PC-9 (cell line): ENCODE measurements at regions not wholly inside any gene's neighbourhood (a gene's known extent, or its start where the extent isn't known, plus 50 kb on each side); places are given as distances from the start of the nearest gene placed in this dataset.

ENCODE experiments used
- EZH2 ChIP-seq: fragments of 200-600 bp; sonication (generic); IDR thresholded peaks from 2 replicates; pipeline ENCODE4 v1.8.0; 2017; ENCODE audit warnings: antibody characterized with exemption, low read depth
- TF ChIP-seq, protein P1 (sequence below): fragments of 200-600 bp; sonication (generic); conservative IDR thresholded peaks from 2 replicates; pipeline ENCODE4 v1.6.1; 2017; ENCODE audit warnings: mixed run types, antibody characterized with exemption, mild to moderate bottlenecking, moderate library complexity

DNA sequence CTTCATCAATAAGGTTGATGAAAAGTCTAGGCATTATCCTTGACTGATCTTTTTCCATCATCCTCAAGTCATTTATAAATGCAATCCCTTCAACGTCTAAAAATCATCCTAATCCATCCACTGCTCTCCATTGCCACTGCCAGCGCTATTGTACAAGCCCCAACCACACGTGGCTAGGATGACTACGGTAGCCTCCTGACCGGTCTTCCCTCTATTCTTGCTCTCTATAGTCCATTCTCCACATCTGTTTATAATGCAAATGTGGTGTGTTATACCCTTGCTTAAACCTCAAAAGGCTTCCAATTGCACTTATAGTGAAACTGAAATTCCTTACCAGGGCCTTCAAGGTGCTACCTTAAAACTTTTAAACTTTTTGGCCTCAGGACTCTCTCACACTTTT is 410.6 kb upstream of the ADAMTS9 start:
- TF ChIP-seq, protein P1, sequence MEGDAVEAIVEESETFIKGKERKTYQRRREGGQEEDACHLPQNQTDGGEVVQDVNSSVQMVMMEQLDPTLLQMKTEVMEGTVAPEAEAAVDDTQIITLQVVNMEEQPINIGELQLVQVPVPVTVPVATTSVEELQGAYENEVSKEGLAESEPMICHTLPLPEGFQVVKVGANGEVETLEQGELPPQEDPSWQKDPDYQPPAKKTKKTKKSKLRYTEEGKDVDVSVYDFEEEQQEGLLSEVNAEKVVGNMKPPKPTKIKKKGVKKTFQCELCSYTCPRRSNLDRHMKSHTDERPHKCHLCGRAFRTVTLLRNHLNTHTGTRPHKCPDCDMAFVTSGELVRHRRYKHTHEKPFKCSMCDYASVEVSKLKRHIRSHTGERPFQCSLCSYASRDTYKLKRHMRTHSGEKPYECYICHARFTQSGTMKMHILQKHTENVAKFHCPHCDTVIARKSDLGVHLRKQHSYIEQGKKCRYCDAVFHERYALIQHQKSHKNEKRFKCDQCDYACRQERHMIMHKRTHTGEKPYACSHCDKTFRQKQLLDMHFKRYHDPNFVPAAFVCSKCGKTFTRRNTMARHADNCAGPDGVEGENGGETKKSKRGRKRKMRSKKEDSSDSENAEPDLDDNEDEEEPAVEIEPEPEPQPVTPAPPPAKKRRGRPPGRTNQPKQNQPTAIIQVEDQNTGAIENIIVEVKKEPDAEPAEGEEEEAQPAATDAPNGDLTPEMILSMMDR, result no peak
- TF ChIP-seq EZH2, result no peak
